Vagina (tissue), 2 donors: ENCODE measurements at regions not wholly inside any gene's neighbourhood (a gene's known extent, or its start where the extent isn't known, plus 50 kb on each side); places are given as distances from the start of the nearest gene placed in this dataset.

Experiments
- DNase-seq, 2 donors: peaks; one replicate each; pipeline ENCODE4 v3.0.0-alpha.2; 2017; ENCODE audit errors: extremely low spot score in 2 of 2
- H3K27ac ChIP-seq: fragments of 200-600 bp; sonication (generic); one replicate; pipeline ENCODE4 v1.5.1; 2019
- H3K27me3 ChIP-seq: fragments of 200-600 bp; sonication (generic); one replicate; pipeline ENCODE4 v1.5.1; 2019
- H3K36me3 ChIP-seq, 2 donors: fragments of 200-600 bp; sonication (generic); one replicate each; pipeline ENCODE4 v1.5.1; 2017 to 2019
- H3K4me1 ChIP-seq: fragments of 200-600 bp; sonication (generic); one replicate; pipeline ENCODE4 v1.5.1; 2019
- H3K4me3 ChIP-seq, 2 donors: fragments of 200-600 bp; sonication (generic); 1 replicate in 1 of 2; 2 replicates in 1 of 2; pipeline ENCODE4 v1.5.1; 2016 to 2019
- H3K9me3 ChIP-seq: fragments of 200-600 bp; sonication (generic); one replicate; pipeline ENCODE4 v1.5.1; 2019
- CTCF ChIP-seq, 3 experiments: fragments of 450-650 bp in 2 of 3; fragments of 200-600 bp in 1 of 3; sonication (generic) in 1 of 3; IDR thresholded peaks; one replicate each; pipeline ENCODE4 v1.5.1; 2017 to 2019; ENCODE audit warnings: antibody characterized with exemption in 3 of 3, mild to moderate bottlenecking in 2 of 3, moderate library complexity in 2 of 3
- POLR2A ChIP-seq, 2 donors: fragments of 450-650 bp; IDR thresholded peaks; one replicate each; pipeline ENCODE4 v1.6.1; 2017; ENCODE audit warnings: antibody characterized with exemption in 2 of 2, mild to moderate bottlenecking in 2 of 2, moderate library complexity in 2 of 2
- POLR2AphosphoS5 ChIP-seq, 2 donors: sonication (generic); formaldehyde crosslinking; IDR thresholded peaks; one replicate each; pipeline ENCODE4 v1.9.0; 2017; ENCODE audit warnings: antibody characterized with exemption in 2 of 2, mild to moderate bottlenecking in 2 of 2, low read depth in 1 of 2; ENCODE audit not compliant: insufficient read depth in 1 of 2
- intact Hi-C: fragments of 100-400 bp; cut with DNase I; formaldehyde crosslinking; loops from one replicate; pipeline ENCODE4 v1.15.1; 2023

- Histone ChIP-seq H3K27me3 (no peaks in the 10 kb centered on the region), H3K4me3 (no peak overlapping the region), H3K9me3 (no peaks in the 10 kb centered on the region), H3K36me3 (no peaks in the 10 kb centered on the region), H3K4me1 (no peaks in the 10 kb centered on the region), H3K27ac (no peak overlapping the region)
- DNase-seq, result no peak
- TF ChIP-seq POLR2A (IDR thresholded peaks at IDR 0.05), result no peak
- intact Hi-C loops, result no loop called here
Observed at GRCh38 chr4:159677521-159677920, 574.6 kb downstream of the RAPGEF2 start.

- Histone ChIP-seq H3K4me1 (no peaks in the 10 kb centered on the region), H3K9me3 (no peaks in the 10 kb centered on the region), H3K36me3 (no peaks in the 10 kb centered on the region), H3K27ac (no peak overlapping the region), H3K27me3 (no peaks in the 10 kb centered on the region), H3K4me3 (no peak overlapping the region)
- intact Hi-C loops, result no loop called here
- DNase-seq, result no peak
- TF ChIP-seq POLR2A (IDR thresholded peaks at IDR 0.05), result no peak
- no peak for TF ChIP-seq POLR2AphosphoS5 (IDR thresholded peaks at IDR 0.05; ENCODE audit: insufficient read depth in 1 of 2, low read depth in 1 of 2)
- no peak for TF ChIP-seq CTCF (IDR thresholded peaks at IDR 0.05)
Observed at GRCh38 chr4:159682996-159683395, 580.1 kb downstream of the RAPGEF2 start.

- Histone ChIP-seq H3K4me1 (no peaks in the 10 kb centered on the region), H3K36me3 (no peaks in the 10 kb centered on the region), H3K27ac (no peak overlapping the region), H3K4me3 (no peak overlapping the region), H3K27me3 (no peaks in the 10 kb centered on the region), H3K9me3 (no peaks in the 10 kb centered on the region)
- intact Hi-C loops, result no loop called here
- TF ChIP-seq CTCF (IDR thresholded peaks at IDR 0.05), result no peak
- no peak for TF ChIP-seq POLR2AphosphoS5 (IDR thresholded peaks at IDR 0.05; ENCODE audit: insufficient read depth in 1 of 2, low read depth in 1 of 2)
- TF ChIP-seq POLR2A (IDR thresholded peaks at IDR 0.05), result no peak
- DNase-seq, result no peak
Observed at GRCh38 chr4:159684061-159684460, 581.2 kb downstream of the RAPGEF2 start.

GRCh38 chr4:159685340-159686092, 582.6 kb downstream of the RAPGEF2 start:
- Histone ChIP-seq H3K27me3 (no peaks in the 10 kb centered on the region), H3K4me1 (no peaks in the 10 kb centered on the region), H3K4me3 (no peak overlapping the region), H3K36me3 (no peaks in the 10 kb centered on the region), H3K9me3 (no peaks in the 10 kb centered on the region), H3K27ac (no peak overlapping the region)
- no peak for TF ChIP-seq POLR2A (IDR thresholded peaks at IDR 0.05)
- TF ChIP-seq CTCF (IDR thresholded peaks at IDR 0.05), result no peak
- no peak for TF ChIP-seq POLR2AphosphoS5 (IDR thresholded peaks at IDR 0.05; ENCODE audit: insufficient read depth in 1 of 2, low read depth in 1 of 2)
- intact Hi-C loops, result no loop called here
- DNase-seq, result no peak

GRCh38 chr4:159689526-159689925, 586.6 kb downstream of the RAPGEF2 start:
- TF ChIP-seq CTCF (IDR thresholded peaks at IDR 0.05) (no peak), POLR2AphosphoS5 (IDR thresholded peaks at IDR 0.05; ENCODE audit: insufficient read depth in 1 of 2, low read depth in 1 of 2) (no peak), POLR2A (IDR thresholded peaks at IDR 0.05) (no peak)
- no peak for DNase-seq
- Histone ChIP-seq H3K4me3 (no peak overlapping the region), H3K27me3 (no peaks in the 10 kb centered on the region), H3K9me3 (no peaks in the 10 kb centered on the region), H3K36me3 (no peaks in the 10 kb centered on the region), H3K27ac (no peak overlapping the region), H3K4me1 (no peaks in the 10 kb centered on the region)
- intact Hi-C loops, result no loop called here
